ENCODE measurements at regions not wholly inside any gene's neighbourhood (a gene's known extent, or its start where the extent isn't known, plus 50 kb on each side); places are given as distances from the start of the nearest gene placed in this dataset.
"Not testable (repeated sequence)": the region's sequence is repeated elsewhere in the genome, so short reads cannot be mapped to it uniquely, and the experiment has no call there.

DNA sequence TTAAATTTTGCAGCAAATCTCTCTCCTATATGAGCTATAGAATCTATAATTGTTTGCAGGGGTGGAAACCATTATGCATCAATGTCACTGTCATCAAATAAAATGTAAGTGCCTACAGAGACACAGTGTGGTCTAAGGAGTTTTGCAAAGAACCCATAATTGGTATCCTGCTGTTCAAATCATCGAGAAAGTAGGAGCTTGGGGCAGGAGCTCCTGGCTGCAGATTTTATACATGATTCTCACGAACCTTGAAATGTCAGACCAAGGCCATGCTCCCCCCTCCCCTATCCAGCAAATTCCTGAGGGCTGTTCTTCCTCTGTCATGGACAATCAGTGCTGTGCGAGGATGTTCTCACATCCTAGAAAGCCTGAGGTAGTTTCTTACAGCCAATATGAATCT lies 119.5 kb upstream of the CYRIA start:
- no peak for DNase-seq

DNA sequence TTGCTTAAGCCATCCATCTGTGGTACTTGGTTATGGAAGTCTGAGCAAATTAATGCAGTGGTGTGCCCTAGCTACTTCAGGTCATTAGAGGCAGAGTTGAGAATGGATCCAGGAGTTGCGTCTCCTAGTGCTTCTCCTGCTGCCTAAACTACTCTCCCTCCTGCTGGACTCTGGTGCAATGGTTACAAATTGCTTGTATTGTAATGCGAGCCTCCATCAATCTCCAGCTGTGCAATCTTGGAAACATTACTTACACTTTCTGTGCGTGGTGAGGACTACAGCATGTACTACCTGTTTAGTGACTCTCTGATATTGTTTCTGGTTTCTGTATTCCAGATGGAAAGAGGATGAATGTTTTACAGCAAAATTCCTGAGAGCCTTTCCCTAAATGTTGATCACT lies 119.0 kb upstream of the CYRIA start:
- DNase-seq = no peak

DNA sequence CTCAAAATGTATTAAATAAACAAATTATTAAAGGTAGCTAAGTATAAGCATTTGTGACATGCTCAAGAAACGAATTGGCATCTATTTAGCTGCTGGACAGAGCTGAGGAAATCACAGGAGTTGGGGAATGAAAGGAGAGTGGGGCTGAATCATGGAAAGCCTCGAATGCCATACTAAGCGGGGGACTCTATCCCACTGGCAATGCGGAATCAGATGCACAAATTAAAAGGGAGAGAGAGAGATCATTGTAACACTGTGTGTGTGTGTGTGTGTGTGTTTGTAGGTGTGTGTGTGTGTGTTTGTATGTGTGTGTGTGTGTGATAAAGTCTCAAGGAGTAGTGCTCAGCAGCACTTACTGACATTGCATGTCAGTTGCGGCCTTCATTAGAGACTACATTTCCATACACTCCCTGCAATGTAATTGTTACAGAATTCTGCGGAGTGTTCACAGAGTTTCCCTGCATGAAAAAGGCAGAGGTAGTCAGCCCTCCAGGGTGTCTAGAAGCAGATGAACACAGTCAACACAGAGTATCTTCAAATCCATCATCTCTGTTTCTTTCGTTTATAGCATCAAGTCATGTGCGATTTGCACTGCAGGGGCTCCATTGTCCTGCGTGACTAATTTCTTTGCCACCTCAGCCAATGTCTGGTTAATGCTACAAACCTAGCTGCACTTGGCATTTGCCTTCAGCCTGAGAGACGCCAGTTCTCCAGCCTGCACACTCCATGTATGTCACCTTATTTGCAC lies 111.7 kb upstream of the CYRIA start:
- DNase-seq = no peak

DNA sequence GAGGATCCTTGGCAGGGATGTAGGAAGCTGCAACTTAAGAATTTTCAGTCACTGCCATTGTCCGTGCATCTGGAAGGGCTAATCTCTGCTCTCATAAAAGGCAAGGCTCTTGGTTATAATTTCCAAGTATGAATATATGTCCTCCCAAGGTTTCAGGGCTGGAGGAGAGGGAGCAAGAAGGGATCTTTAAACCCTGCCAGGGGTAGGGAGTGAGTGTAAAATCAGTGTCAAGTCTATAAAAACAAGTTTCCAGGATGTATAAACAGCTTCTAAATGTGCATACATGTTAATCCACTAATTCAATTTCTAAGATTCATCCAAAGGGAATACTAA lies 110.2 kb upstream of the CYRIA start:
- no peak for DNase-seq

DNA sequence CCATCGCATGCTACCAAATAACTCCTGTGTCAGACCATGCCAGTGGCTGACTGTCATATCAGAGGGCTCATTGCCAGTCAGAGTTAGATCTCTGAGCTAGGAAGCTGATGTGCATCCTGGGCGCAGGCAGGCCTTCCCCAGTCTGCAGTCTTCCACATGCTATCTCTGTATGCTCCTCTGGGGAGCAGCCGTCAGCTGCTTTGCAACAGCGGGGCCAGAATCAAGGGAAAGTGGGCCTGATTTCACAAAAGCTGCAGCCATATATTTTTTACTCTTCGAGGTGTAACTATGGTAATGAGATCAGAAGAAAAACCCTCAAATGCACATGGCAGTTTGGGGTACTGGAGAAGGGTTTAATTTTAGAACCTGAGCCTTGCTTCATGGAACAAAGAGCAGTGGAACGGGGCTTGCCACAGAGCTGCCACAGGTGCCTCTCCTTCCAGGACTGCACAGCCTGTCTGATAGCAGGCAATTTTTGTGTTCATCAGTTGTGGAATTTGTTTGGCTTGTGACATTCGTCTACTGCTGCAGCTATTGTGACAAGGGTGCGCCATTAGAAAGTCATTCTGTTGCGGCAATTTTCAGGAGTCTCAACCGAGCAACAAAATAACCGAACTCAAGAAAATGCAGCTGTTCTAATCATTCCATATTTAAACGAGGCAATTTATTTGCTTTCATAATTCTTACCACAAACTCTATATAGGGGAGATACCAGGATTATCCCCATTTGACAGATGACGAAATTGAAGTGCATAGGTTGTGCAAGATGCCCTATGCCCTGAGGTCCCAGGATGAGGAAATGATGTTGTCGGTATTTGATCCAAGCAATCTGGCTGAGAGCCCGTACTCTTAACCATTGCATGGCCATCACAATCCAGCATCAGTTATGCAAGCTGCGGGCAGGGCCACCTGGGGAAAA lies 109.6 kb upstream of the CYRIA start:
- no peak for DNase-seq

DNA sequence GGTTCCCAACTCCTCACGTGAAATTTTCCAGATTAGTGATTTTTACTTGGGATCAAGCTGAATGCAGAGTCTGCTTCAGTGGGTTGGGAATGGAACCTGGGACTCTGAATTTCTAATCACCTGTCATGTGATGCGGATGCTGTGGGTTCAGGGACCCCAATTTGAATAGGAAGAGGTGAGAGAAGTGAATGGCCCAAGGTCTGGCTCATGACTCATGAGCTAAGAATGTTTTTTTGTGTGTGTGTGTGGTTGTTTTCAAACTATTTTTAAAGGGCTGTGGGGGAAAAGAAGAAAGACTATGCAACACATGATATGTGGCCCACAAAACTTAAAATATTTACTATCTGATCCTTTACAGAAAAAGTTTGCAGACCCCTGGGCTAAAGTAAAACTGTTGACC lies 108.5 kb upstream of the CYRIA start:
- DNase-seq = no peak

DNA sequence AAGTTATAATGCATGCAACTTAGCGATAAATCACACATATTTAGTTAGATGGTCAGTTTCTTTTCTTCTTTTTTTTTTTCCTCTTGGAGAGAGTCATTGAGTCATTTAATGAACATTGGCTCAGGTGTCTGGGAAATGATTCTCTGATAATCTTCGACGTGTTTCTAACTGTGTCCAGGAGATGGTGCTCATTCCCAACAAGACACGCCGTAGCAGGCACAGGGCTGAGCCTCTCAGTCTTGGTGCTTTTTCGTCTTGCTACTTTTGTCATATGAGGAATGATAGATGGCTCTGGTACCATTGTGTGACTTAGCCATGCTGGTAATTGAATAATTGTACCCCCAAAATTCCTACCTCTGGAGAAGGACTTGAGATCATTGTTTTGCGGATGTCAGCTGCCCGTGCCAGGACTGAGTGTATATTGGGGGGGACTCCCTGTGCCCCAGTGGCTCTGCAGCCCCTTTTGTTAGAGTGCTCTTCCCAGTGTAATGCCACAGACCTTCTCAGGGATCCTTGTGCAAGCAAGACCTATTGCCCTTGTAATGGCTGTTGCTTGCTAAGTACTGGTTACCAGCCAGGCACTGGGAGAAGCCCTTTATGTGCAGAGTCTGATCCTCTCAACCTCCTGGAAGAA lies 107.6 kb upstream of the CYRIA start:
- no peak for DNase-seq

DNA sequence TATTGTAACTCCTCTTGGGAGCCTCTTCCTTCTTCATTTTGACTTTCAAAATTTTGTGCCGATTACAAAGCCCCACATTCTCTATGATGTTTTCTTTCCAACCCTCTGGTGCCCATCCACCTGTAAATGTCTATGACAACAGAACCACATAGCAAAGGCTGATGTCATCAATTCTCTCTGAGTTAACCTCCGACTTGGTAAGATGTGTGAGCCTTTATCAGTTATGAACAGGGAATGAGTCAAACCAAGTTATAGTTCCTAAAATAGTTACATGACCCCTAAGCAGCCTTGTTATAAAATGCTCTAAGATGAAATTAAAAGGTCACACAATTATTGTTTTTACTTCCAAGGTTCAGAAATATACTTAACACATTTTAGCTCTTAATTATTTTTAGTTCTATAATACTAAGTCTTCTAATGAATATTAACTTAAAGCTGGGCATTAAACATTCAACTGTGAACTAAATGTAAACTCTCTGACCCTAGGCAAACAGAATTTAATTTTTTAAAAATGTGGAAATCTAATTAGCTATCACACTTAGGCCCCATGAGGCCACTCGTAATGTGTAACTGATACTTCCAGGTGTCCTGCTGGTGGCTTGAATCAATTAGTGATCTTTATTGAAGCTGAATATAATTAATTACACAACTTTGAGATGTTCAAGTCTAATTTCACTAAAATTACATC lies 102.3 kb upstream of the CYRIA start:
- no peak for DNase-seq

DNA sequence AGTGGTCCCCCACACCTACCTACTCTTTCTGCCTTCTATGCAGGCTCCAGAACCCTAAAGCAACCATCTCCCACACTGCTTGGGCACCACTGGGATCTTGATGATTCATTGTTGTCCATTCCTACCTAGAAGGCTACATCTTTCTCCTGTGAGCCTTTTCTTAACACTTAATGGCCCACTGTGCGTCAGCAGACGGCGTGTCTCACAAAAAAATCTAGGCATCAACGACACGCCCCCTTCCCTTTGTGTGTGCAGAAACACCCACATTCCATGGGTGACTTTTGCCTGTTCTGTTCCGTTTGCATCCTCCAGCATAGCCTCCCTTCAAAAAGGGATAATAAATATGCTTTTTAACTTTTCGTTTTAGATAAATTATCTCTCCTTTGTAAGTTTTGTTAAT lies 99.7 kb upstream of the CYRIA start:
- no peak for DNase-seq

DNA sequence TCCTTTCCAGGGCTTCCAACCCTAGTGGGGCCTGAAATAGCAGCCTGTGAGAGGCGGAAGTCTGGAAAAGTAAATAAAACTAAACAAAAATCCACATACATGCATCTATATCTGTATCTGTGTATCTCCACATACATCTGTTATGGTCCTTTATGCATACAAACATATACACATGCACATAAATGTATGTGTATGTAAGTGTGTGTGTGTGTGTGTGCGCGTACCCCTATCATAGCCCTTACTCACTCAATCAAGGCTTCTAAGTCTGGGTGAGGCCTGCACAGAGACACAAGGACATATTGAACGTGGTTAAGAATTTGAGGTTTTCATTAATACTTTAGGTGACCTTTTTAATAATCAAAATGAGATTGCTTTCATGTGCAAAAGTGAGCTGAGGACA lies 98.9 kb upstream of the CYRIA start:
- no peak for DNase-seq

DNA sequence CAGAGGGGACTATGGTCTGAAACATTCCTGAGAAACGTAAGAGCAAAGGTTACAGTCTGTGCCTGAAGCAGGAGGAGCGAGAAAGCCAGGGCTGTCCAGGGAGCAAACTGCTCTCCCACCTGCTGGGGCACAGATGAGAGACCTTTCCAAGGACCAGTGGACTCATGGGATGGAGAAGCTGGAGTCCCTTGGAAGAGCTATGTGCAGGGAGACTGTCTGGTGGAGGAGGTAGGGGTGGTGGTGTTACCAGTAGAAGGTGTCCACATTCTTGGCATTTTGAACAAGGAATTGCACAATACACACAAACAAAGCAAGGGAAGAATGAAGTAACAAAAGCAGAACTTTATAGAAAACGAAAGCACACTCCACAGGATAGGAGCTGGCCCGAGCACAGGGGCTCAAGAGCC lies 97.9 kb upstream of the CYRIA start:
- DNase-seq = no peak

DNA sequence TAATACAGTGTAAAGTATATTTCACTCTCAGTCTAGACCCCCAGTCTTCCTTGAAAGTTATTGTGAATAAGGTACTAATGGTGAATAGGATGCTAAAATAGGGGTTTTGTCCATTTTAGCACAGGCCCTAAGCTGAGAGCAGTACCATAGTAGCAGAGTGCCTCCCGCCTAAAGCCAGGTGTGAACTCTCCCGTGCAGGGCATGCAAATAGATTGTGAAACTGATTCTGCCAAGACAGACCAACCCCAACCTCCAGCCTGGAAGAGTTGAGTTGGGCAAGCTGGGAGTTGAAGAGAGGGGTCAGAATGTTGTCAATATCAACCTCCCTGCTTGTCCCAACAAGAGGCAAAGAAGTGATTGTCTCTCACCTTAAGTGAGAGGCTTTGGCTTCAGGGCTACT lies 97.4 kb upstream of the CYRIA start:
- no peak for DNase-seq

DNA sequence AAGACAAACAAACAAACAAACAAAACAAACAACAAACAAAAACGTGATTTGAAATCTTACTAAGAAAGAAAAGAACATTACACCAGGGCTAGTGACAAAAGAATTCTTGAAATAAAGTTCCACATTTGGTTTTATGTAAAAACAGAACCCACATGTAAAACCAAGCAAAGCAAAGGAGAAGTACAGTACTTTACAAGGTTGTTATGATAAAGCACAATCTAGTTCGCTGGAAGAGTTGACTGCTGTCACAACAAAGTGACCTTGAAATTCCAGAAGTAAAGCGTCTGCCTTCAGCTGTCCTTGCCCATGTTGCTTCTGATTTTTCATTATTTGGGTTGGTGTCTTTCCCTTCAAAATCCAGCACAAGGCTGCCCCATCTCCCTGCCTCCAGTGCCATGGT lies 94.8 kb upstream of the CYRIA start:
- no peak for DNase-seq

DNA sequence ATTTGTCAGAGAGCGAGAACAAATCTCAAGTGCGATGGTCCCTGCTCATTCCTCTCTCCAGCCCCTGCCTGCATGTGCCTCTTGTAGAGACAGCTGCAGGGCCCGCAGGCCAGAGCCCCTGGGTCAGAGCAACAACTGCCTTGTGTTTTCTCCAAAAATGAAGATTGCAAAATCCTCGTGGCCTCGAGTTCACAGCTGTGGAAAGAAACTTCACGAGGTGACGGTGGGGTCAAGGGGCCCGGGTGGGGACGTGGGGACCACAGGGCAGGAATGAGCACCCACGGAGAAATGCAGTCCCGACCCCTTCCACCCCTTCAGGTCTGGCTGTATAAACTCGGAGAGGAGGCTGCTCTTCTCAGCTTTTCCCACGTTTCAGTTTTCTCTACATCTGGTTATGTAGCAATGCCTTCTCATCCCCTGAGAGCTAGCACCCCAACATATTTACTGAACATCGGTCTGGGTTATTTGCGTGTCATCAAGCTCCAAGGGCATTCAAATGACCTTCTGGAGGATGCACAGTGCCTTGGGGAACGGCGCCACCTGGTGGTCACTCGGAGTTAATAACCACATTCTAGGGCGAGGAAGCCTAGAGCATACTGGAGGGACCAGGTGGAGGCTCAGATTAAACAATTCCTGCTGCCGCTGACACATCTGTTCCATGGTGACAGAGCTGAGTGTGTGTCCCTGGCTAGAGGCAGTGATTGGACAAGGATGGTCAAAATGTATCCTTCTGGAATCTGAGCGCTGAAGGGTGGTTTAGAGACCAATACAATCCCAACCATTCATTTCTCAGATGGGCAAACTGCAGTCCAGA lies 91.4 kb upstream of the CYRIA start:
- peak; percentile 68 for DNase-seq

DNA sequence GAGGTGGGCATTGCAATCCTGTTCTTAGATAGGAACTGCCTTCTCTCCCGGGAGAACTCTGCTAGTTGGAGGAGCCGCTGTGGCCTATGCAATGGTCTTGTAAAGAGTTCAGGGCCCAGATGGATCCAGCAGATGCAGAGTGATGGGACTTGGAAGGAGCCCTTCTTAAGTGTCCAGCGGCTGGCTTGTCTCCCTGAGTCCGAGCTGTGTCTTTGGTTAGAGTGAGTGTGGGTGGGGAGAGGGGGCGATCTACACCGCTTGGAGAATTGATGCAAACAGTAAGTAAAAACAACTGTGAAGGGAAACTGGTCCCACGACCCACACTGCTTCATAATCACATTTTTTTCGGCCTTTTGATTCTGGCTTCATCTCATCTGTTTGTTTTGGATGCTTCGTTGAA lies 89.8 kb upstream of the CYRIA start:
- DNase-seq = no peak

DNA sequence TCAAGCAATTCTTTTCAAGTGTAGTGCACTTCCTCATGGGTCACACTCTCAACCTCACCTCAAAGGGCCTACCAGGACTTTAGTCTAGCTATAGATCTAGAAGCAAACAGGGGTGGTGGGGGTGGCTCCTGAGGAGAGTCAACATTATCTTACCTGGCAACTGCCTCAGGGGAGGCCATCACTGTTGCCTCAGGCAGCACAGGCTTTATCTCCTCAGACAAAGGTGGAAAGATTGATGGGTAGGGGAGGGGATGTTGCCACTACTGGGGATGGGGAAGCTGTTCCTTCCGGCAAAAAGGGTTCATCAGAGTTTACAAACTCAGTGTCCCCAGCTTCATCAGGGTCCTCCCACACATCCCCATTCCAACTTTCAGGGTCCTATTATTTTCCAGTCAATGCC lies 87.4 kb upstream of the CYRIA start:
- not testable (repeated sequence) for DNase-seq

DNA sequence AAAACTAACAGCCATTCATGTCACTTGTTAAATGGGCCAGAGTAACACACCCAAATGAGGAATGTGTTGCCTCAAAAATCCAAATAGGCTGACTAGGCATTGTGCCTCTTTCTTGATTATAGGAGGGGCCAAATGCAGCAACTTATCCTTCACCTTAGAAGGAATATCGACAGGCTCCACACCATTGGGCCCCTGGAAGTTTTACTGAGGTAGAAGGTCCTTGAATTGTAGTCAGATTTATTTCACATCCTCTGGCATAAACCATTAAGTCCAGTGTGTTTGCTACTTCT lies 85.2 kb upstream of the CYRIA start:
- DNase-seq = not testable (repeated sequence)

DNA sequence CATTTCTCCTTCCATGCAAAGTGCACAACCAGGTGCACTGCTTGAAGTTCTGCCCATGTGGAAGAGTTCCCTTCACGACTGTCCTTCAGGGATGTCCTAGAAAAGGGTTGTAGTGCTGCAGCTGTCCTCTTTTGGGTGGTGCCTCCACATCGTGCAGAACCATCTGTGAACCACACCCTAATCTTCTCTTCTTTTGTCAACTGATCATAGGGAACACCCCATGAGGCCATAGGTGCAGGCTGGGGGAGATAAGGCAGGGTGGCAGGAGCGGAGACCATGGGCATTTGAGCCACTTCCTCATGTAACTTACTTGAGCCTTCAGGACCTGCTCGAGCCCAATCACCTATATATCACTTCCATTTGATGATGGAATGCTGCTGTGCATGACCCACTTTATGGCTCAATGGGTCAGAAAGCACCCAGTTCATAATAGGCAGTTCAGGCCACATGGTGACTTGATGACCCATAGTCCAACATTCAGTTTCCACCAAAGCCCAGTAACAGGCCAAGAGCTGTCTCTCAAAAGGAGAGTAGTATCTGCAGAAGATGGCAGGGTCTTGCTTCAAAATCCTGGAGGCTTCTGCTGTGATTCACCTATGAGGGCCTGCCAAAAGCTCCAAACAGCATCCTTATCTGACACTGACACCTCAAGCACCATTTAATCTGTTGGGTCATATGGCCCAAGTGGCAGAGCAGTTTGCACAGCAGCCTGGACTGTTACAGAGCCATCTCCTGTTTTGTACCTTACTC lies 84.7 kb upstream of the CYRIA start:
- no peak for DNase-seq

DNA sequence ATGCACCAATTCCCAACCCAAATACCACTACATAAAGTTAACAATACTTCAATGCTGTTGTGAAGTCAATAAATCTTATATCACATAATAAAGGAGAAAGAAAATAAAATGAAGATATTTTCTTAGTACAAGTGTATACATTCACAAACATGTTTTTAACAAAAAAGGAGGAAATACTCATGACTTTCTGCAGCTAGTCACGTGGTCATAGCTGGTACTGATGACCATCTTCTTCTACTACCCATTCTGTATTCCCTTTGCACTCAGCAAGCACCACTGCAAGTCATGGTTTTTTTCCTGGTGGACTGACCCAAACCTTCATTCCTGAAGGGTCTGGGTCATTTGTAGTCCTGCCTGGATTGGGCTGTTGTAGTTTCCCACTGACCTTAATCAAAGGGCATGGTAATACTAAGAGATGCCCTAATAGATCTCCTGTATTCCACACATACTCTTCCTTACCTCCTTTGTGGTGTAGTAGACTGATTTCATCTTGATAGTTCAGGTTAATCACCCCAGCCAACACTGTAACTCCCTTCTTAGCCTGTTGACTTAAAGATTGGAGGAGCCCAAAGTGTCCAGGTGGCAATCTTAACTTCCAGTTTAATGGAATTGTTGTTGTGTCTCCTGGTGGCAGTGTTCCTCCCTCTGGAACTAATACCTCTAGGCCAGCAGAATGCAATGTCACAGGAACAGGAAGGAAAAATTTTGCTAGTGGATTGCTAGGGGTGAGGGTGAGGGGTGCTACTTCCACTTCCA lies 83.1 kb upstream of the CYRIA start:
- DNase-seq = not testable (repeated sequence)

DNA sequence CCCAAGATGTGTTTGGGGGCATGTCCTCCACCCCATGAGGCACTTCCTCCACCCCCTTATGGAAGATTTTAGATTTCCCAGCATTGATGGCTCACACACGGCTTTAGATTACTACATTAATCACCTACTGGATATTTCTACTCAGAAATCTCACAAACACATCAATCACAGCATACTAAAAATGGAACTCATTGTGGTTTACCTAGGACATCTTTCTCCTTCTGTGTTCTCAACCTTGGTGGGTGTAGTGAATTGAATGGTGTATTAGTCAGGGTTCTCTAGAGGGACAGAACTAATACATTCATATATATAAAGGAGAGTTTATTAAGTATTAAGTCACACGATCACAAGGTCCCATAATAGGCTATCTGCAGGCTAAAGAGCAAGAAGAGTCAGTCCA lies 82.1 kb upstream of the CYRIA start:
- DNase-seq = no peak

DNA sequence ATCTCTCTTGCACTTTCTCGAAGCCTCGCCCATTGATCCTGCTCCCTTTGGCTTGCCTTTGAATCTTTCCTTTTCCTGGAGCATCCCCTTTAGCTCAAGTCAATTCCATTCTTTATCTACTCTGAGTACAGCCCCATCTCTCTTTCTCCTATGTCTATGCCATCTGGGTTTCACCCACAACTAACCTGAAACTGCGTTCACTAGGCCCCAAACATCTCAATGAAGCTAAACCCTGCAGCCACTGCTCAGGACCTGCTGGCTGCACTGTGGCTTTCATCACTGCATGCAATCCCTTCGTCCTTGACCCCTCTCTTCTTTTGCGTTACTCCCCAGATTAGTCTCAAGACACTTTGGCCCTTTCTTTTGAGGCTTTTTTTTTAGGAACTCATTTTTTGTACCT lies 81.6 kb upstream of the CYRIA start:
- no peak for DNase-seq
